PC-3 (cell line): ENCODE measurements at regions not wholly inside any gene's neighbourhood (a gene's known extent, or its start where the extent isn't known, plus 50 kb on each side); places are given as distances from the start of the nearest gene placed in this dataset.
"Not testable (repeated sequence)": the region's sequence is repeated elsewhere in the genome, so short reads cannot be mapped to it uniquely, and the experiment has no call there.

Experiments used
- ATAC-seq: fragments of 200-7000 bp; cut with Tn5 transposase; 2 replicates; pipeline ENCODE4 v1.9.1; 2020; ENCODE audit warnings: mild to moderate bottlenecking, moderate library complexity
- BruUV-seq: library from RNA; stranded (reverse); fragments of 400-500 nt; replicated peaks from 2 replicates; lab custom pipeline; 2021; lab: Mats Ljungman, UMichigan
- CTCF ChIA-PET: fragments of 300-600 bp; sonication (Branson Sonifier 250); formaldehyde crosslinking; loops from one replicate; lab custom pipeline; 2022; ENCODE audit warnings: antibody characterized with exemption; lab: Charles Lee
- POLR2A ChIA-PET: fragments of 300-600 bp; sonication (Branson Sonifier 250); formaldehyde crosslinking; loops from one replicate; lab custom pipeline; 2022; ENCODE audit warnings: antibody characterized with exemption; ENCODE audit not compliant: unreplicated experiment; lab: Charles Lee
- DNase-seq: peaks from one replicate; pipeline ENCODE4 v3.0.0-alpha.2; 2015
- H2AFZ ChIP-seq: fragments of 300-600 bp; sonication (generic); 2 replicates; pipeline ENCODE4 v1.6.0; 2016; ENCODE audit warnings: antibody characterized with exemption, low read length
- H3F3A ChIP-seq: fragments of 300-600 bp; sonication (generic); one replicate; pipeline ENCODE4 v1.6.0; 2017; ENCODE audit warnings: antibody characterized with exemption, low read length, control low read depth, mild to moderate bottlenecking; ENCODE audit not compliant: unreplicated experiment
- H3K27ac ChIP-seq: fragments of 300-600 bp; sonication (generic); 2 replicates; pipeline ENCODE4 v1.5.1; 2016; ENCODE audit warnings: mild to moderate bottlenecking, low read length
- H3K27me3 ChIP-seq: fragments of 300-600 bp; sonication (generic); 2 replicates; pipeline ENCODE4 v1.6.1; 2016; ENCODE audit warnings: low read length, mixed read lengths
- H3K36me3 ChIP-seq: fragments of 300-600 bp; sonication (generic); 2 replicates; pipeline ENCODE4 v1.6.1; 2016; ENCODE audit warnings: low read depth, mixed run types, low read length, mixed read lengths
- H3K4me1 ChIP-seq: fragments of 300-600 bp; sonication (generic); 2 replicates; pipeline ENCODE4 v1.5.1; 2016; ENCODE audit warnings: low read length; ENCODE audit not compliant: insufficient read depth
- H3K4me2 ChIP-seq: fragments of 300-600 bp; sonication (generic); 2 replicates; pipeline ENCODE4 v1.6.0; 2016; ENCODE audit warnings: low read length
- H3K4me3 ChIP-seq: fragments of 300-600 bp; sonication (generic); 2 replicates; pipeline ENCODE4 v1.5.1; 2016; ENCODE audit warnings: mild to moderate bottlenecking, low read length, mixed read lengths
- H3K79me2 ChIP-seq: fragments of 300-600 bp; sonication (generic); 2 replicates; pipeline ENCODE4 v1.6.1; 2017; ENCODE audit warnings: low read length, mixed read lengths
- H3K9ac ChIP-seq: fragments of 300-600 bp; sonication (generic); 2 replicates; pipeline ENCODE4 v1.6.0; 2016; ENCODE audit warnings: mild to moderate bottlenecking, low read length
- H3K9me2 ChIP-seq: fragments of 300-600 bp; sonication (generic); replicated peaks from 2 replicates; pipeline ENCODE4 v1.6.1; 2016; ENCODE audit warnings: mixed run types, low read length, mixed read lengths
- H3K9me3 ChIP-seq: fragments of 300-600 bp; sonication (generic); 2 replicates; pipeline ENCODE4 v1.6.1; 2016; ENCODE audit warnings: low read length, mixed read lengths
- H4K20me1 ChIP-seq: fragments of 300-600 bp; sonication (generic); 2 replicates; pipeline ENCODE4 v1.6.1; 2016; ENCODE audit warnings: low read length, mixed read lengths
- CTCF ChIP-seq: fragments of 300-600 bp; sonication (generic); conservative IDR thresholded peaks from 2 replicates; pipeline ENCODE4 v1.5.1; 2017; ENCODE audit warnings: antibody characterized with exemption, low read depth, mild to moderate bottlenecking, low read length
- EZH2 ChIP-seq: fragments of 300-600 bp; sonication (generic); IDR thresholded peaks from one replicate; pipeline ENCODE4 v1.6.1; 2017; ENCODE audit warnings: antibody characterized with exemption, mild to moderate bottlenecking, low read length; ENCODE audit not compliant: unreplicated experiment
- EZH2phosphoT487 ChIP-seq: fragments of 300-600 bp; sonication (generic); IDR thresholded peaks from 2 replicates; pipeline ENCODE4 v1.6.1; 2018; ENCODE audit warnings: mild to moderate bottlenecking, antibody characterized with exemption, low read length, borderline replicate concordance
- intact Hi-C: fragments of 100-400 bp; cut with micrococcal nuclease; formaldehyde crosslinking; loops from 2 replicates; pipeline ENCODE4 v1.9.0; 2023

- H3F3A ChIP-seq = no peaks in the 10 kb centered on the region
- ChIA-PET POLR2A (no interaction called here), CTCF (no interaction called here)
- no peak for TF ChIP-seq EZH2phosphoT487
- TF ChIP-seq EZH2 = no peak
- TF ChIP-seq CTCF = no peak
- H3K27ac ChIP-seq = no peak overlapping the region
- no peak for ATAC-seq
- DNase-seq = no peak
- no peak overlapping the region for H3K9ac ChIP-seq
- intact Hi-C loops = no loop called here
- no peaks in the 10 kb centered on the region for H3K36me3 ChIP-seq
- no TSS peak for BruUV-seq
- H3K9me3 ChIP-seq = no peaks in the 10 kb centered on the region
- H3K9me2 ChIP-seq = no peaks in the 10 kb centered on the region
- H4K20me1 ChIP-seq = no peaks in the 10 kb centered on the region
- H3K27me3 ChIP-seq = peaks cover 11% of the 10 kb centered on the region; the same call in 1 of the 2 replicates
- no peak overlapping the region for H3K4me3 ChIP-seq
- H2AFZ ChIP-seq = no peak overlapping the region
- H3K79me2 ChIP-seq = no peaks in the 10 kb centered on the region
- no peaks in the 10 kb centered on the region for H3K4me1 ChIP-seq
- no peak overlapping the region for H3K4me2 ChIP-seq
These were observed 290.7 kb upstream of the PDE3A start for GRCh38 chr12:20077618-20078017.

GRCh38 chr12:20089077-20089476 is 279.3 kb upstream of the PDE3A start:
- Histone ChIP-seq H3K4me1 (no peaks in the 10 kb centered on the region), H3K27ac (no peak overlapping the region), H3F3A (no peaks in the 10 kb centered on the region), H3K79me2 (no peaks in the 10 kb centered on the region), H3K4me2 (no peak overlapping the region), H3K4me3 (no peak overlapping the region), H3K9me2 (no peaks in the 10 kb centered on the region), H2AFZ (no peak overlapping the region), H3K9ac (no peak overlapping the region), H3K27me3 (0 out of 2 replicates have a peak, but pooled peaks cover 5% of the 10 kb centered on the region), H3K36me3 (no peaks in the 10 kb centered on the region), H3K9me3 (no peaks in the 10 kb centered on the region), H4K20me1 (no peaks in the 10 kb centered on the region)
- ChIA-PET CTCF (no interaction called here), POLR2A (no interaction called here)
- no peak for ATAC-seq
- no TSS peak for BruUV-seq
- DNase-seq = no peak
- intact Hi-C loops = no loop called here
- TF ChIP-seq CTCF (no peak), EZH2 (no peak), EZH2phosphoT487 (no peak)

- H3K36me3 ChIP-seq, DNase-seq, H2AFZ ChIP-seq, intact Hi-C loops, H3K4me3 ChIP-seq, H3K27ac ChIP-seq, POLR2A ChIA-PET, CTCF ChIA-PET, H3K79me2 ChIP-seq, H3K4me2 ChIP-seq, H3K9me3 ChIP-seq, H3F3A ChIP-seq, H3K9ac ChIP-seq, BruUV-seq, H3K9me2 ChIP-seq, H4K20me1 ChIP-seq, H3K27me3 ChIP-seq, H3K4me1 ChIP-seq, ATAC-seq: not testable (repeated sequence)
These were observed 275.0 kb upstream of the PDE3A start for GRCh38 chr12:20093190-20093810.
